ENCODE measurements at regions not wholly inside any gene's neighbourhood (a gene's known extent, or its start where the extent isn't known, plus 50 kb on each side); places are given as distances from the start of the nearest gene placed in this dataset.

DNA sequence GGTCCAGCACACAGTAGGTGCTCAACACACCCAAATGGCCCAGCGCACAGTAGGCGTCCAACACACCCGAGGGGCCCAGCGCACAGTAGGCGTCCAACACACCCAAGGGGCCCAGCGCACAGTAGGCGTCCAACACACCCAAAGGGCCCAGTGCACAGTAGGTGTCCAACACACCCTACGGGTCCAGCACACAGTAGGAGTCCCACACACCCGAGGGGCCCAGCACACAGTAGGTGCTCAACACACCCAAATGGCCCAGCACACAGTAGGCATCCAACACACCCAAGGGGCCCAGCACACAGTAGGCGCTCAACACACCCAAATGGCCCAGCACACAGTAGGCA lies 80.8 kb downstream of the FOXL3 start:
- DNase-seq (ENCODE audit: low spot score): no peak

- DNase-seq (ENCODE audit: low spot score): peak; percentile 83
Measured at GRCh38 chr7:371119-371778, 81.3 kb downstream of the FOXL3 start.

GRCh38 chr7:371779-372545 lies 82.0 kb downstream of the FOXL3 start:
- peak; percentile 87 for DNase-seq (ENCODE audit: low spot score)

DNA sequence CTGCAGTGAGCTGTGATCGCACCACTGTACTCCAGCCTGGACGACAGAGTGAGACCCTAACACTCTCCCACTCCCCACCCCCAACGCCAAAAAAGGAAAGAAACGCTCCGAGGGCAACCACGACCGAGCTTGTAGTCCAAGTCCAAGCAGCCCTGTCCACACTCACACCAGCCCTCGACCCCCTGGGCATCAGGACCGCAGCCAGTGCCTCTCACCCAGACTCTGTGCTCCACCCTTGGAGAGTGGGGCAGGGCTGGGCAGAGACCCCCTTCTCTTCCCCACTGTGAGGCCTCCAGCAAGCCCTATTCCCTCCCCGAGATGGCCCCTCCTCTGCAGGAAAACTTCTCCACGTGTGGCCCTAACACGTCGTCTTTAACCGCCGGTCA lies 82.6 kb downstream of the FOXL3 start:
- no peak for DNase-seq (ENCODE audit: low spot score)

GRCh38 chr7:372932-373791 lies 83.2 kb downstream of the FOXL3 start:
- peak; percentile 82 for DNase-seq (ENCODE audit: low spot score)

GRCh38 chr7:373818-374705 lies 84.1 kb downstream of the FOXL3 start:
- DNase-seq (ENCODE audit: low spot score): peak; percentile 82

DNA sequence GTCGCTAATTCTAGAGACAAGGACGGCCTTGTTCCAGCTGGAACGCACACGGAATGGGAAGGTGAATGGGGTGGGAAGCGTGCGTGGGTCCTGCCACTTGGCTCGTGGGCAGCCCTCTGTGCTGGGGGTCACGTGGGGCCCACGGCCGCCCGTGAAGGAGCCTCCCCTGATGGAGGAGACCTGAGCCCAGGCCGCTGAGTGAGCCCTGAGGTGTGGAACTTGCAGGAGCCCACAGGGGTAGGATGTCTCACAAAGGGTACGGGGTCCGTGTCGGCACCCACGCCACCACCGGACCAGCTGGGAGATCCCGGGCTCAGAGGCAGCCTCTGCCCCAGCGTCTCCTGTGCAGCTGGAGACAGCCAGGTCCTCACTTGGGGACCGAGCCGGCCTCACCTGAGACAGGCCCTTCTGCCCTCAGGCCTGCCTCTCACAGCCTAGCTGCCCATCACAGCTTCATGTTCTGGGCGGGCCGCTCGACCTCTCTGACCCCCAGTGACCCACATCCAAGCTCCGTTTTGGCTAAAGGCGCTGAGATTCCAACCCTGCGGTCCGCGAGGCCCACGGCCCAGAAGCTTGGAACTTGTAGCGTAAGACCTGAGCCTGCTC lies 84.8 kb downstream of the FOXL3 start:
- DNase-seq (ENCODE audit: low spot score): peak; percentile 84

DNA sequence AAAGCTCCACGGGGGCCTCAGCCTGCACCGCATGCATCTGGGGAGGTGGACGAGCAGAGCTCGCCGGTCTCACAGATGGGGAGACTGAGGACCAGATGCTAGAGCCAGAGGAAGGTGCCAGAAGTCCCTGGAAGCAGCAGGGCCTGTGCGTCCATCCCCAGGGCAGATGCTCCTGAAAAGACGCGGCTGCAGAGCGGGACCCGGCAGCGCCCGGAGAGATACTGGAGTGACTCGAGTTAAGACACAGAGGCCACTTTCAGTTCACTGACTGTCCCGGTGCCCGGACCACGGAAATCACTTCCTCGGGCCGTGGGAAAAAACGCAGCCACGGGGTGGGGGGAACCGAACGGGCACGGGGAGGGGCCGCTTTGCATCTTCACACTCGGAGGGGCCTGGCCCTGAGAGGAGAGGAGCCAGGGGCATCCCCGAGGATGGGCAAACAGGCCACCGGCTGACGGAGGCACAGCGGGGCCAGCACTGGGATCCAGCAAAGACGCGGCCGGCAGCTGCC lies 85.4 kb downstream of the FOXL3 start:
- DNase-seq (ENCODE audit: low spot score): peak; percentile 87

DNA sequence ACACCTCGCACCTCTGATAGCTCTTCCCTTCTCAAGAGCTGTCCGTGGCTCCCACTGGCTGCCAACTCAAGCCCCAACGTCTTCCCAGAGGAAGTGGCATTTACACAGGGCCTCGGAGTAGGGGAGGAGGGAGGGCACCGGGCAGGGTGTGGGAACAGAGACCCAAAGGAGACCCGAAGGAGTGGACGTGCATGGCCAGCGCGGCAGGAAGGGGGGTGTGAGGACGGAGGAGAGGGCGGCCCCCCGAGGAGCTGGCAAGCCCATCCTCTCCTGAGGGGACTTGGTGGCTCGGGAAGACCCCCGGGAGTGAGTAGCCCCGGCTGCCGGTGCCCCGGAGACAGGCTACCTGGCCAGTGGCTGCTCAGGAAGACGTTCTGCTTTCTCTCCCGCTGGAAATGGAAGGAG lies 85.9 kb downstream of the FOXL3 start:
- peak; percentile 88 for DNase-seq (ENCODE audit: low spot score)

- peak; percentile 77 for DNase-seq (ENCODE audit: low spot score)
Measured at GRCh38 chr7:376306-377079, 86.5 kb downstream of the FOXL3 start.

DNA sequence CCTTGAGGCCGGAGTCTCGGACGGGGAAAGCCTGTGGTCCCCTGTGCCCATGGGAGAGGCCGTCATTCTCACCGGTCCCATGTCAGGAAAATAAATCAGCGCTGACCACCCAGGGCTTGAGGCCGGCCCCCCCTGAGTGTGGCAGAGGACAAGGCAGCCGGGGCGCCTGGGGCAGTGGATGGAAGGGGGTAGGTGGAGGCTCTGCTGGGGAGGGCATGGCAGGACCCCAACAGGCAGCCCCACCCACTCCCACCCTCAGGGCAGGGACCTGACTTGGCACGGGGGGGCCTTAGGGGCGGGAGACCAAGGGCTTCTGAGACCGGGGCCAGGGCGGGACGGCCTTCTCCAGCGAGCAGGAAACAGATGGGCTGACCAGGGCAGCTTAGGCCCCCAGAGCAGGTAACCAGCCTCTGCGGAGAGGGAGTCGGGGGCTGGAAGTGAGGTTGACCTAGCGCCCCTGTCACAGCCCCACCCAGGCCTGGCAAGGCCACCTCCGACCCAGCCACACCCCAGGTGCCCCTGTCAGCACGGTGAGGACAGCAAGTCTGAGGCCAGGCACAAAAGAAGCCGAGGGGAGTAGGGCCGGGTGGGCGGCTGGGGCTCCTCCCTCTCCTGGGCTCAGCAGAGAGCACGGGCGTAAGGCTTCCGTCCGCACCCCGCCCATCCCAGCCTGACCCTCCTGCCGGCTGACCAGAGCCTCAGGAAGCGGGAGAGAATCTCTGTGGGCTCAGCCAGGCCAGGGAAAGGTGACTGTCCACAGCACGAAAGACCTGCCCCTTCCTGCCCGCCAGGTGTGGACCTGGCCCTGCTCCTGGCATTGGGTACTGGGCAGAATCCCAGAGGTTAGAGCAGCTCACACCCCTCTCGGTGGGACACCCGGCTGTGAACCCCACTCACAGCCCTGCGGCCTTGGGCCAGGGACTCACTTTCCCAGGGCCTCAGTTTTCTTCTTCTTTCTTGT lies 87.4 kb downstream of the FOXL3 start:
- peak; percentile 88 for DNase-seq (ENCODE audit: low spot score)

GRCh38 chr7:378041-378420 lies 88.1 kb downstream of the FOXL3 start:
- DNase-seq (ENCODE audit: low spot score): peak; percentile 81

- DNase-seq (ENCODE audit: low spot score): peak; percentile 89
Measured at GRCh38 chr7:378551-379455, 88.8 kb downstream of the FOXL3 start.

- DNase-seq (ENCODE audit: low spot score): peak; percentile 89
Measured at GRCh38 chr7:379456-380138, 89.6 kb downstream of the FOXL3 start.

GRCh38 chr7:380139-380485 lies 90.1 kb downstream of the FOXL3 start:
- DNase-seq (ENCODE audit: low spot score): no peak

DNA sequence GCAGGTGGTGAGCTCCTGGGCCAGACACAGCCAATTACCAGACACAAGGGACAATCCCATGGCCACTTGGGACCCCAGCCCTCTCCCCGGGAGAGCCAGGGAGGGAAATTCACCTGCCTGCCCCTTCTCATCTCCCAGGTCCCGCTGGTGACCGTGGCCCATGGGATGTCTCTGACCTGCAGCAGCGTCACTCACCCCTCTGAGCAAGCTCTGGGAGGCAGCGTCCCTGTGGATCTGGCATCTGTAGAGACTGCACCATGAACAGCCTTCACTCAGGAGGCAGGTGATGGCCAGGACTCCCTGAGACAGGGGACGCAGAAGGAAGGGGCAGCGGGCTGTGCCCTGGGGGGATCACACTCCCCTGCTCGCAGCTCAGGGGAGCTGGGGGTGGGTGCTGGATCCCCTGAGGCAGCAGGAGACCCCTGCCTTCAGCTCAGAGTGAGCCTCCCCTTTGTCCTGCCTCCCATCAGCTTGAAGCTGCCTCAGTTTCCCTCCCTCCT lies 90.8 kb downstream of the FOXL3 start:
- DNase-seq (ENCODE audit: low spot score): peak; percentile 84

Data from mesenteric fat pad (tissue), 1 donor.